HG02588 (cell line): ENCODE measurements at regions not wholly inside any gene's neighbourhood (a gene's known extent, or its start where the extent isn't known, plus 50 kb on each side); places are given as distances from the start of the nearest gene placed in this dataset.

Experiments
- ATAC-seq: cut with Tn5 transposase; IDR thresholded peaks from one replicate; pipeline ENCODE4 v1.9.1; 2021; ENCODE audit warnings: mild to moderate bottlenecking, moderate library complexity; ENCODE audit not compliant: unreplicated experiment

DNA sequence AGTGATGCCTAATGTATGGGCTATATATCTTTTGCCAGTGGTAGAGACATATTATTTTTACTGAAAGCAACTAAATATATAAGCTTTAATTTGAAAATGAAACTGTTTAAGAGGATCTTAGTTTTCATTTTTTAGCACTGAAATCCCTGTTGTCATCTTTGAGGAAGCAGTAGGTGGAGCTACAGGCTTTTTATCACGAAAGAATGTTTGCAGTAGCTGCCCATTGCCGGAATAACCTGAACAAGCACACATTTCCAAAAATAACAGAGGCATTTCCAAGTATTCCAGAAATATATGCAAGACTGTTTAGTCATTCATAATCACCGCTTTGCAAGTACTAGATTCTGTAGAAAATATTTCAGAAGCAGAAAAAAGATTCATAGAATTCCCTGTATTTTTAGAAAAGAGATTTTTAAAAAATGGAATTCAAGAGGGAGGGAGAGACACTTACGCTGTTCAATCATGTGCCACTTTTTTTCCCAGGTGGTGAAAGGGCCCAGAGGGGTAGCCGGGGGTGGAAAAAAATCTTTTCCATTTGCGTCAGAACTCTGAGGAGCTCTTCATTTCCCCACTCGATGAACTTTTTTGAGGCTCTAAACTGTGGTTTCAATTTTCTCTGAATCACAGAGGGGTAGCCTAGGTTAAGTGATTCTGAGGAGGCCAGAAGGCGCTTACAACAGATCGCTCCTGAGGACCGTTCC is 142.5 kb upstream of the FERMT1 start:
- no peak for ATAC-seq

- no peak for ATAC-seq
These were observed 130.6 kb upstream of the FERMT1 start for GRCh38 chr20:6253396-6253795.

DNA sequence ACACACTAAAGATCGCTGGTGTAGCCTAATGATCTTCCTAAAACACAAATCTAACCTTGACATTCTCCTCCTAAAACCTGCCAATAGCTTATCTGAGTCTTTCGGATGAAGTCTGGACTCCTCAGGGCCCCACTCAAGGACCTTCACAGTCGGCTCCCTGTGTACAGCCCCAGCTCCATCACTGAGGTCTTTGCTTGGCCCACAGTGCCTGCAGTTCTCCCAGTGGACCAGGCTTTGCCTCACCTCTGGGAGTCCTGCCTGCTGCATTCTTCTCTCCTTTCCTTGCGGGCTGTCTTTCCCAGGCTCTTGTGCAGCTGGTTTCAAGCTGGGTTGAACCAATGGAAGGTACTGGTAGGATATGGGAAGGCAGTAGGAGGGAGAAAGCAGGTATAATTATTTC is 122.6 kb upstream of the FERMT1 start:
- no peak for ATAC-seq

GRCh38 chr20:6241591-6241990 is 118.8 kb upstream of the FERMT1 start:
- no peak for ATAC-seq

- ATAC-seq: no peak
These were observed 117.2 kb upstream of the FERMT1 start for GRCh38 chr20:6240059-6240458.

GRCh38 chr20:6238421-6238820 is 115.6 kb upstream of the FERMT1 start:
- ATAC-seq: no peak

DNA sequence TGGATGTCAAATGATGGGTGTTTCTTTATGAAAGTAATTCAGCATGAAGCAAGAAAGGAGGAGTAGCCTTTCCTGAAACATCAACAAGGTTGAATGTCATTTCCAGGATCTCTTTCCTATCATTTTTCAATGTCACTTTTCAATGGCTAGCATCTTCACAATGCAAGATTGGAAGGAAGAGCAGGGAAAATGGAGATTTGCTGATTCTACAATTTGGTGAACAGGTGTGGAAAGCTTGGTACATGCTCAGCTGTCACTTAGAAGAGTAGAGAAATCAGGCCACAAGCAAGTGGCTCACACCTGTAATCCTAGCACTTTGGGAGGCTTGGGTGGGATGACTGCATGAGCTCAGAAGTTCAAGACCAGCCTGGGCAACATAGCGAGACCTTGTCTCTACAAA is 112.7 kb upstream of the FERMT1 start:
- ATAC-seq: no peak

GRCh38 chr20:6232436-6232835 is 109.6 kb upstream of the FERMT1 start:
- no peak for ATAC-seq

DNA sequence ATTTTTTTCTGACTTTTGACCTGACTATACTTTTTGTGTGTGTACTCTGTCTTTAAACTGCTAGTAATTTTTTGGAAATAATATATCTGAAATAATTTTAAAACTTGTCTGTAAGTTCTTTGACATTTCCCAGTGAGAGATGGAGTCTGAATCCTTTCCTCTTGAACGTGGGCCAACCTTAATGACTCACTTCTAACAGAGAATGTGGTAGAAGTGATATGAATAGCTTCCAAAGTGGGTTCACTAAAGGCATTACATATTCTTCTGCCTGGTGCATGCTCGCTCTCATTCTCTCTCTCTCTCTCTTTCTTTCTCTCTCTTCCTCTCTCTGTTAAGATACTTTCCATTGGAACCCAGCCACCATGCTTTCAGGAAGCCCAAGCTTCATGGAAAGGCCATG is 108.7 kb upstream of the FERMT1 start:
- no peak for ATAC-seq

DNA sequence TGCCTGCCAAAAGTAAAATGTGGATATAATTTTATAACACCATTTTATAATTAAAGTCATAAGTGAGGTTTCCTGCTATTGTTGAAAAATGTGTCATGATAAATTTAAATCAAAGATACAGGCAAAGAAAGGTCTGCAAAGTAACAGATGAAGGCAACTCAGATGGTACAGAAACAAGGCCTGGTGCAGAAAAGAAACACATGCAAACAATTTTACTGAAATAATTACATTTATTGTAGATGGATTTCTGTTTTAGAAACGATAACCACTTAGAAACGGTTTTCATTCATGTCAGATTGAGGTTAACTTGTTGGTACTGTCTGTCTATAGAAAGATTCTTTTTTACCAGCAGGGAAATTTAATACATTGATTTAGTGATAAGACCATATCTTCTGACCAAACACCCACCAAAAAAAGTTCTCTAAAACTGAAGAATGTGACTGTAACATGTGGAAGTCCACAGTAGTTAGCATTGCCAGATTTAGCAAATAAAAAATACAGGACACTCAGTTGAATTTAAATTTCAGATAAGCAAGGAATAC is 105.5 kb upstream of the FERMT1 start:
- ATAC-seq: no peak

DNA sequence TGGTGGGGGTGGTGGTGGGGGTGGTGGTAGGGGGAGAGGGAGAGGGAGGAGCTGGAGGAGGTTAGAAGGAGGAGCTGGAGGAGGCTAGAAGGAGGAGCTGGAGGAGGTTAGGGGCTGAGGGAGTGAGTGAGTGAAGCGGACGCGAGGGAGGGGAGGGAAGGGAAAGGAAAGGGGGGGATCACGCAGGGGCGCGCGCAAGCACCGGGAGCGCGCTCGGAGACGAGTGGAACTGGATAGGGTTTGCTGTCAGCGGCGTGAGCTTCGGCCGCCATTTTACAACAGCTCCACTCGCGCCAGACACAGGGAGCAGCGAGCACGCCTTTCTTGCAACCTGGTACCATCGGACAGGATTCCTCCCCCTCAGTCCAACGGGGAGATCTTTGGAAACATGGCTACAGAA is 90.5 kb upstream of the FERMT1 start:
- ATAC-seq: no peak

DNA sequence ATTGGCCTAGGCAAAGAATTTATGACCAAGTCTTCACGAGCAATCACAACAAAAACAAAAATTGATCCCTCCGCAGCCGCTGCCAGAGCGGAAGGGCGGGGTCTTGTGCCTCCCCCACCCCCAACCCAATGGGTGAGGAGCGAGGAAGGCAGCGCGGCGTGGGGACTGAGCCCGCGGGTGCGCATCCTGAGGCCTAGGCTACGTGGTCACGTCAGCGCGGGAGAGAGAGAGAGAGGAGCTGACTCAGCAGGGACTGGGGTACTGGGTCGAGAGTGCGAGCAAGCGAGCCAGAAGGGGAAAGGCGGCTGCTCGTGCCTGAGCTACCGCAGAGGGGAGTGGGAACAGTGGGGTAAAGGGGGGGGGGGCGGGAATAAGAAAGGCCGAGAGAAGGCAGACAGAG is 90.1 kb upstream of the FERMT1 start:
- ATAC-seq: no peak

- ATAC-seq: no peak
These were observed 86.3 kb upstream of the FERMT1 start for GRCh38 chr20:6209093-6209492.

DNA sequence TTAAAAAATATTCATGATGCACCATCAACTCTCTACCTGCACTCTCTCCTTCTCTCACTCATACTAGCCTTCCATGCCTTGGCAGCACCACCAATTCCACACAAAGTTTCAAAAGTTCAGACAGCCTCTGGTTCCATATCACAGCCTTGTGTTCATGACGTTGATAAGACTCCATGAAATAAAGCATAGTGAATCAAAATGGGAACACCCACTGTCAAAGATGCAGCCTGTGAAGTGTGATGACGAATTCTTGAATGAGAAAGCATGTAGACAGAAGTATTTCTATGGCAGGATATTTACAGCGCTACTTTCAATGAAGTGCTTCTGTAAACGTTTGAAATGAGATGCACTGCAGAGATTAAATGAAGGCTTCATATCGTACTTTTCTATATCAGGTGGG is 77.3 kb upstream of the FERMT1 start:
- no peak for ATAC-seq

DNA sequence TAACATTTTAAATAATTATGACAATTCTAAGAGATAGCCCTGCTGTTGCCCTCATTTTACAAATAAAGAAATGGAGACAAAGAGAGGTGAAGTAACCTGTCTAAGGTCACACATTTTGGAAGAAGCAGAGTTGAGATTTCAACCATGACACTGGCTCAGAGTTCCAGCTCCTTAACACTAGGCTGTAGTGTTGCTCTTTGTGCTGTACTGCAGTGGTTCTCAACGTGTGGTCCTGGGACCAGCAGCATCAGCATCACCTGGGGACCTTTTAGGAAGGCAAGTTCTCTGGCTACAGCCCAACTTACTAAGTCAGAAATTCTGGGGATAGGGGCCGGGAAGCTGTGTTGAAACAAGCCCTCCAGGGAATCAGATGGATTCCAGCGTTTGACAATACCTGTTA is 62.4 kb upstream of the FERMT1 start:
- no peak for ATAC-seq

DNA sequence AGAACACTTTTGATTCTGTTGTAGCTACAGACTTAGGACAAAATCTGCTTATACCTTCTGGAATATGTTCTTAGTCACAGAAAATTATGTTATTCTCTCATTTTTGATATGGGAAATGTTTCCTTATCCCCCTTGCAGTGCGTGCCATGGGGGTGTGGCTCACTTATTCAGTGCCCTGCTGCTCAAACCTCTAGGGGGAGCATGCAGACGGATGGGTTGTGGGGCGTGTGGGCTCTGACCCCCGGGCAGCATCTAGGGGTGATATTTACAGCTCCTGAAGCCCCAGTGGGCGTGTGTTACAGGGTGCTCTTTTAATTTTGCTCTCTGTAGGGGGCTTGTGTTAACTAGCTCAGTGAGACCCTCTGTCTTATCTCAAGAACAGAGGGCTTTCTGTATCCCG is 61.3 kb upstream of the FERMT1 start:
- ATAC-seq: no peak

DNA sequence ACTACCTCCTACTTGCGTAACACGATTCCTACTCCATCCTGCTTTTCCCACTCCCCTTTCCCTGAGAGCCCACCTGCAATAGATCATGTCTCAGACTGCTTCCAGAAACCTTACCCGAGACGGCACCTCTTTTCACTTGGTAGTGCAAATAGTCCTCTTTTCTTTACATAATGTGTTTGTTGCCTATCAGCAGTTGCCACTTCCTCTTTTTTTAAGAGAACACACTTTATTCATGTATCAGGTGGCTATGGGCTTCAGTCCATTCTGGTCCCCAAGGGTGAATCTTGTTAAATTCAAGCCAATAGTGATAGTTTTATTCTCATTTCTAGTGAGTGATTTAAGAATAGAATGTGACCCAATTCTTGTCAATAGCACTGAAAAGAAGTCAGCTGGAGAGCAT is 57.7 kb upstream of the FERMT1 start:
- no peak for ATAC-seq

DNA sequence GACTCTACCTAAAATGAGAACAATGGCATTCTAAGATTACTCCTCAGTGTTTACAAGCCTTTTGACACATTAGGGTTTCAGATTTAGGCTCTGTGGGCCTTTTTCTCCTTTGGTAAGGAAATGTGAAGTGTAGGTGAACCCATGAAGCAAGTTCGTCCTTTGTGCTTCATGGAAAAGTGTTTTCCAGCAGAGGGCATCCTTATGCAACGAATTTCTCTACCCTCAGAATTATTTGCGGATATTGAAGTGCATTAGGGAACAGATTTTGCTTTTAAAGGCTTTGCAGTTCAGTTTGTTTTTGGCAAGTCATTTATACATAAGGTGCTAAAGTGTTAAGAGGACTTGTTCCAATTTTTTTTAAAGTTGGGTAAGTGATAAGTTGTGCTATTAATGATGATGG is 55.7 kb upstream of the FERMT1 start:
- ATAC-seq: no peak

GRCh38 chr20:6173481-6173880 is 50.7 kb upstream of the FERMT1 start:
- no peak for ATAC-seq
